CD14-positive monocyte (primary cell): ENCODE measurements at regions not wholly inside any gene's neighbourhood (a gene's known extent, or its start where the extent isn't known, plus 50 kb on each side); places are given as distances from the start of the nearest gene placed in this dataset.

ENCODE experiments used
- DNase-seq, 3 donors: peaks; one replicate each; pipeline ENCODE4 v3.0.0-alpha.2; 2011 to 2022
- H2AFZ ChIP-seq: 2 replicates; pipeline ENCODE4 v1.6.0; 2012; ENCODE audit warnings: mild to moderate bottlenecking, low read depth, low read length, inconsistent platforms; ENCODE audit not compliant: insufficient read depth, poor library complexity, severe bottlenecking
- H3K27ac ChIP-seq, 2 donors: 1 replicate in 1 of 2; 2 replicates in 1 of 2; pipeline ENCODE4 v1.5.1; 2012 to 2013; ENCODE audit warnings: low read length in 2 of 2, control low read depth in 1 of 2, inconsistent platforms in 1 of 2, low read depth in 1 of 2, mild to moderate bottlenecking in 1 of 2
- H3K27me3 ChIP-seq, 2 donors: one replicate each; pipeline versions ENCODE4 v1.6.0 to v1.6.1; 2011 to 2013; ENCODE audit warnings: low read length in 2 of 2; ENCODE audit not compliant: control insufficient read depth in 2 of 2, insufficient read depth in 2 of 2
- H3K36me3 ChIP-seq, 2 donors: replicated peaks in 1 of 2; 1 replicate in 1 of 2; 2 replicates in 1 of 2; pipeline versions ENCODE4 v1.5.1 to v1.6.1; 2012 to 2013; ENCODE audit warnings: low read length in 2 of 2, control low read depth in 1 of 2, inconsistent platforms in 1 of 2, mild to moderate bottlenecking in 1 of 2; ENCODE audit not compliant: insufficient read depth in 2 of 2, control insufficient read depth in 1 of 2
- H3K4me1 ChIP-seq, 2 donors: 1 replicate in 1 of 2; 2 replicates in 1 of 2; pipeline versions ENCODE4 v1.5.1 to v1.6.1; 2012 to 2013; ENCODE audit warnings: low read length in 2 of 2, control low read depth in 1 of 2, inconsistent platforms in 1 of 2, mild to moderate bottlenecking in 1 of 2, moderate library complexity in 1 of 2; ENCODE audit not compliant: insufficient read depth in 2 of 2, control insufficient read depth in 1 of 2
- H3K4me2 ChIP-seq: replicated peaks from 2 replicates; pipeline ENCODE3; 2012; ENCODE audit warnings: low read length, moderate library complexity, mild to moderate bottlenecking; ENCODE audit not compliant: poor library complexity, severe bottlenecking; ENCODE audit errors: extremely low read depth
- H3K4me3 ChIP-seq, 3 experiments: fragments of 200-600 bp in 1 of 3; sonication (generic) in 1 of 3; replicated peaks in 1 of 3; 1 replicate in 2 of 3; 2 replicates in 1 of 3; pipeline ENCODE4 v1.5.1; 2011 to 2013; ENCODE audit warnings: low read length in 3 of 3, mild to moderate bottlenecking in 3 of 3, control low read depth in 2 of 3, low read depth in 2 of 3, inconsistent platforms in 1 of 3, moderate library complexity in 1 of 3
- H3K79me2 ChIP-seq: 2 replicates; pipeline ENCODE4 v1.6.0; 2012; ENCODE audit warnings: mild to moderate bottlenecking, control low read depth, inconsistent platforms, low read length, moderate library complexity; ENCODE audit not compliant: insufficient read depth
- H3K9ac ChIP-seq: 2 replicates; pipeline ENCODE4 v1.6.0; 2017; ENCODE audit warnings: low read length, mild to moderate bottlenecking; ENCODE audit not compliant: insufficient read depth, poor library complexity, severe bottlenecking
- H3K9me3 ChIP-seq, 2 donors: replicated peaks in 1 of 2; 1 replicate in 1 of 2; 2 replicates in 1 of 2; pipeline versions ENCODE4 v1.5.1 to v1.6.1; 2012 to 2013; ENCODE audit warnings: low read length in 2 of 2, control low read depth in 1 of 2; ENCODE audit not compliant: control insufficient read depth in 1 of 2, insufficient read depth in 1 of 2
- H4K20me1 ChIP-seq: 2 replicates; pipeline ENCODE4 v1.6.0; 2012; ENCODE audit warnings: mild to moderate bottlenecking, low read length, control low read depth, moderate library complexity; ENCODE audit not compliant: insufficient read depth
- H3K27ac Mint-ChIP-seq, 7 donors: one replicate each; pipeline ENCODE4 v1.8.0; 2020; ENCODE audit warnings: mild to moderate bottlenecking in 7 of 7, mixed read lengths in 7 of 7, moderate library complexity in 6 of 7, inconsistent platforms in 2 of 7
- H3K27me3 Mint-ChIP-seq, 3 donors: one replicate each; pipeline ENCODE4 v1.8.0; 2021 to 2022; ENCODE audit warnings: low read depth in 3 of 3, mild to moderate bottlenecking in 3 of 3, mixed read lengths in 3 of 3, moderate library complexity in 3 of 3, inconsistent platforms in 1 of 3
- H3K36me3 Mint-ChIP-seq, 2 donors: one replicate each; pipeline ENCODE4 v1.8.0; 2020; ENCODE audit warnings: mixed read lengths in 2 of 2, inconsistent platforms in 1 of 2, mild to moderate bottlenecking in 1 of 2
- H3K4me1 Mint-ChIP-seq: one replicate; pipeline ENCODE4 v1.8.0; 2020; ENCODE audit warnings: mild to moderate bottlenecking, mixed read lengths
- H3K4me3 Mint-ChIP-seq, 2 donors: one replicate each; pipeline ENCODE4 v1.8.0; 2020; ENCODE audit warnings: mild to moderate bottlenecking in 2 of 2, mixed read lengths in 2 of 2, moderate library complexity in 1 of 2
- H3K9me3 Mint-ChIP-seq, 7 donors: one replicate each; pipeline ENCODE4 v1.8.0; 2020 to 2022; ENCODE audit warnings: mixed read lengths in 7 of 7, mild to moderate bottlenecking in 6 of 7, moderate library complexity in 6 of 7, inconsistent platforms in 2 of 7
- WGBS: methylation state at CpG from one replicate; pipeline ENCODE4 v1.1.5; 2013; ENCODE audit warnings: missing lambda C conversion rate; ENCODE audit not compliant: insufficient coverage; 5-methylcytosine and 5-hydroxymethylcytosine counted together
- intact Hi-C, 2 donors: fragments of 100-400 bp; cut with micrococcal nuclease; formaldehyde crosslinking; loops; one replicate each; pipeline versions ENCODE4 v1.15.0 to v1.15.1; 2023
- TF ChIP-seq, protein P1 (sequence below): fragments of 200-600 bp; IDR thresholded peaks from one replicate; pipeline ENCODE4 v1.8.0; 2022; ENCODE audit warnings: antibody characterized with exemption, mild to moderate bottlenecking

GRCh38 chr10:88064608-88065382 is 201.4 kb downstream of the PTEN start:
- H2AFZ ChIP-seq: no peak overlapping the region
- H3K36me3 ChIP-seq: no peaks in the 10 kb centered on the region
- H3K27me3 Mint-ChIP-seq: peaks cover 0 to 3% (median 0%) of the 10 kb centered on the region in 3 donors
- peaks cover 0 to 2% (median 0%) of the 10 kb centered on the region in 7 donors for H3K9me3 Mint-ChIP-seq
- peaks cover 87 to 89% of the 10 kb centered on the region in 2 donors for H3K4me1 ChIP-seq
- peak overlapping the region in 1 of 2 donors; percentile 74 for H3K4me3 Mint-ChIP-seq
- no peaks in the 10 kb centered on the region for H3K79me2 ChIP-seq
- intact Hi-C loops: loop anchor here in 1 of 2 donors (5.0 kb wide), 1 partner anchor 43 kb away; no protein-coding TSS in a partner anchor
- peak overlapping the region; percentile 74 for H3K4me2 ChIP-seq
- TF ChIP-seq, protein P1, sequence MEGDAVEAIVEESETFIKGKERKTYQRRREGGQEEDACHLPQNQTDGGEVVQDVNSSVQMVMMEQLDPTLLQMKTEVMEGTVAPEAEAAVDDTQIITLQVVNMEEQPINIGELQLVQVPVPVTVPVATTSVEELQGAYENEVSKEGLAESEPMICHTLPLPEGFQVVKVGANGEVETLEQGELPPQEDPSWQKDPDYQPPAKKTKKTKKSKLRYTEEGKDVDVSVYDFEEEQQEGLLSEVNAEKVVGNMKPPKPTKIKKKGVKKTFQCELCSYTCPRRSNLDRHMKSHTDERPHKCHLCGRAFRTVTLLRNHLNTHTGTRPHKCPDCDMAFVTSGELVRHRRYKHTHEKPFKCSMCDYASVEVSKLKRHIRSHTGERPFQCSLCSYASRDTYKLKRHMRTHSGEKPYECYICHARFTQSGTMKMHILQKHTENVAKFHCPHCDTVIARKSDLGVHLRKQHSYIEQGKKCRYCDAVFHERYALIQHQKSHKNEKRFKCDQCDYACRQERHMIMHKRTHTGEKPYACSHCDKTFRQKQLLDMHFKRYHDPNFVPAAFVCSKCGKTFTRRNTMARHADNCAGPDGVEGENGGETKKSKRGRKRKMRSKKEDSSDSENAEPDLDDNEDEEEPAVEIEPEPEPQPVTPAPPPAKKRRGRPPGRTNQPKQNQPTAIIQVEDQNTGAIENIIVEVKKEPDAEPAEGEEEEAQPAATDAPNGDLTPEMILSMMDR: no peak
- H3K4me1 Mint-ChIP-seq: peaks cover 91% of the 10 kb centered on the region
- H4K20me1 ChIP-seq: no peaks in the 10 kb centered on the region
- H3K27ac ChIP-seq: peak overlapping the region; percentile 69 to 91
- no peaks in the 10 kb centered on the region for H3K9me3 ChIP-seq
- H3K9ac ChIP-seq: peak overlapping the region; percentile 51
- DNase-seq: peak; percentile 80 to 85 (median 85)
- H3K36me3 Mint-ChIP-seq: peaks cover 0 to 7% of the 10 kb centered on the region in 2 donors
- 37% methylated on average over 5 of the region's 5 CpGs for WGBS
- peak overlapping the region; percentile 92 to 98 (median 97) for H3K27ac Mint-ChIP-seq
- peak overlapping the region in 1 of 3 experiments; percentile 63 for H3K4me3 ChIP-seq
- no peaks in the 10 kb centered on the region for H3K27me3 ChIP-seq

GRCh38 chr10:88065383-88066049 is 202.1 kb downstream of the PTEN start:
- Histone ChIP-seq H3K4me2 (peak overlapping the region; percentile 74), H3K27me3 (no peaks in the 10 kb centered on the region), H2AFZ (no peak overlapping the region), H3K9me3 (no peaks in the 10 kb centered on the region), H3K4me1 (peaks cover 94 to 96% of the 10 kb centered on the region in 2 donors), H3K9ac (peak overlapping the region; percentile 51), H3K36me3 (no peaks in the 10 kb centered on the region), H3K4me3 (peak overlapping the region in 1 of 3 experiments; percentile 63), H3K79me2 (no peaks in the 10 kb centered on the region), H3K27ac (peak overlapping the region; percentile 69 to 91), H4K20me1 (no peaks in the 10 kb centered on the region)
- Mint-ChIP-seq H3K4me1 (peaks cover 94% of the 10 kb centered on the region), H3K4me3 (peak overlapping the region in 1 of 2 donors; percentile 74), H3K9me3 (peaks cover 0 to 2% (median 0%) of the 10 kb centered on the region in 7 donors), H3K27ac (peak overlapping the region; percentile 92 to 98 (median 97)), H3K36me3 (peaks cover 0 to 6% of the 10 kb centered on the region in 2 donors), H3K27me3 (peaks cover 0 to 3% (median 0%) of the 10 kb centered on the region in 3 donors)
- 0% methylated on average over 1 of the region's 5 CpGs for WGBS
- peak; percentile 46 to 69 (median 63) for DNase-seq
- intact Hi-C loops: loop anchor here in 1 of 2 donors (5.0 kb wide), 1 partner anchor 42 kb away; no protein-coding TSS in a partner anchor
- TF ChIP-seq, protein P1: no peak
